ENCODE measurements at regions not wholly inside any gene's neighbourhood (a gene's known extent, or its start where the extent isn't known, plus 50 kb on each side); places are given as distances from the start of the nearest gene placed in this dataset.

- no peak for TF ChIP-seq CTCF (IDR thresholded peaks at IDR 0.05)
- Histone ChIP-seq H3K27me3 (ENCODE audit: low read depth) (no peaks in the 10 kb centered on the region), H3K27ac (no peak overlapping the region), H3K36me3 (no peaks in the 10 kb centered on the region), H3K9me3 (peaks cover 5% of the 10 kb centered on the region), H3K4me3 (no peak overlapping the region), H3K4me1 (no peaks in the 10 kb centered on the region)
- DNase-seq (no peak), ATAC-seq (no peak)
- intact Hi-C loops (cut with DNase I), result no loop called here
These were observed 117.5 kb upstream of the MEIS1 start for GRCh38 chr2:66317268-66317890.

- H3K27ac ChIP-seq, result no peak overlapping the region
- DNase-seq, result no peak
These were observed 128.4 kb upstream of the MEIS1 start for GRCh38 chr2:66306483-66306882.

GRCh38 chr2:66305718-66306117 lies 129.2 kb upstream of the MEIS1 start:
- Histone ChIP-seq H3K9me3 (no peaks in the 10 kb centered on the region), H3K27ac (no peak overlapping the region), H3K4me1 (no peaks in the 10 kb centered on the region), H3K4me3 (no peak overlapping the region), H3K27me3 (ENCODE audit: low read depth) (no peaks in the 10 kb centered on the region), H3K36me3 (no peaks in the 10 kb centered on the region)
- intact Hi-C loops (cut with DNase I), result no loop called here
- DNase-seq, result peak; percentile 48
- TF ChIP-seq CTCF (IDR thresholded peaks at IDR 0.05), result no peak
- peak; percentile 60 to 75 for ATAC-seq

More at GRCh38 chr2:66306483-66306882, 128.4 kb upstream of the MEIS1 start:
- Histone ChIP-seq H3K4me3 (no peak overlapping the region), H3K4me1 (no peaks in the 10 kb centered on the region), H3K36me3 (no peaks in the 10 kb centered on the region), H3K27me3 (ENCODE audit: low read depth) (no peaks in the 10 kb centered on the region), H3K9me3 (peaks cover 5% of the 10 kb centered on the region)
- no peak for ATAC-seq
- TF ChIP-seq CTCF (IDR thresholded peaks at IDR 0.05), result no peak
- intact Hi-C loops (cut with DNase I), result no loop called here

- TF ChIP-seq CTCF (IDR thresholded peaks at IDR 0.05), result no peak
- intact Hi-C loops (cut with DNase I), result no loop called here
- no peaks in the 10 kb centered on the region for H3K4me1 ChIP-seq
- H3K27me3 ChIP-seq (ENCODE audit: low read depth), result no peaks in the 10 kb centered on the region
- no peak overlapping the region for H3K27ac ChIP-seq
- ATAC-seq (no peak), DNase-seq (no peak)
- H3K36me3 ChIP-seq, result no peaks in the 10 kb centered on the region
- H3K9me3 ChIP-seq, result no peaks in the 10 kb centered on the region
- H3K4me3 ChIP-seq, result no peak overlapping the region
These were observed 131.5 kb upstream of the MEIS1 start for GRCh38 chr2:66303471-66303870.

- no peak for DNase-seq
- no peaks in the 10 kb centered on the region for H3K27me3 ChIP-seq (ENCODE audit: low read depth)
- no peaks in the 10 kb centered on the region for H3K4me1 ChIP-seq
- no peak overlapping the region for H3K27ac ChIP-seq
- H3K4me3 ChIP-seq, result no peak overlapping the region
- intact Hi-C loops (cut with DNase I), result no loop called here
- no peaks in the 10 kb centered on the region for H3K36me3 ChIP-seq
- no peaks in the 10 kb centered on the region for H3K9me3 ChIP-seq
- ATAC-seq, result no peak
- no peak for TF ChIP-seq CTCF (IDR thresholded peaks at IDR 0.05)
These were observed 133.2 kb upstream of the MEIS1 start for GRCh38 chr2:66301767-66302140.

All from lower lobe of right lung (tissue), 2 donors.